Stimulated activated naive B cell treated with anti-CD40 and anti-IgM and Interleukin-4, amounts not matched to agents 10 μg/mL and 1 μg/mL and 100 μg/mL, for 72 hours (primary cell): ENCODE measurements at regions not wholly inside any gene's neighbourhood (a gene's known extent, or its start where the extent isn't known, plus 50 kb on each side); places are given as distances from the start of the nearest gene placed in this dataset.

ENCODE experiments used
- ATAC-seq, 2 donors: fragments of 150-1000 bp; cut with Tn5 transposase; replicated peaks; 2 replicates each; pipeline ENCODE4 v1.10.0; 2021; ENCODE audit warnings: moderate library complexity in 1 of 2
- DNase-seq: peaks from one replicate; pipeline ENCODE4 v3.0.0; 2021
- H3K27ac Mint-ChIP-seq: one replicate; pipeline ENCODE4 v1.8.0; 2022; ENCODE audit warnings: mild to moderate bottlenecking, mixed read lengths
- H3K27me3 Mint-ChIP-seq, 2 donors: one replicate each; pipeline ENCODE4 v1.8.0; 2022; ENCODE audit warnings: mixed read lengths in 2 of 2
- H3K36me3 Mint-ChIP-seq, 2 donors: one replicate each; pipeline ENCODE4 v1.8.0; 2022; ENCODE audit warnings: mixed read lengths in 2 of 2, mild to moderate bottlenecking in 1 of 2
- H3K4me1 Mint-ChIP-seq, 2 donors: one replicate each; pipeline ENCODE4 v1.8.0; 2022; ENCODE audit warnings: mixed read lengths in 2 of 2, mild to moderate bottlenecking in 1 of 2
- H3K4me3 Mint-ChIP-seq, 2 donors: one replicate each; pipeline ENCODE4 v1.8.0; 2022; ENCODE audit warnings: mild to moderate bottlenecking in 2 of 2, mixed read lengths in 2 of 2, moderate library complexity in 1 of 2
- H3K9me3 Mint-ChIP-seq, 2 donors: one replicate each; pipeline ENCODE4 v1.8.0; 2022; ENCODE audit warnings: mixed read lengths in 2 of 2, mild to moderate bottlenecking in 1 of 2

DNA sequence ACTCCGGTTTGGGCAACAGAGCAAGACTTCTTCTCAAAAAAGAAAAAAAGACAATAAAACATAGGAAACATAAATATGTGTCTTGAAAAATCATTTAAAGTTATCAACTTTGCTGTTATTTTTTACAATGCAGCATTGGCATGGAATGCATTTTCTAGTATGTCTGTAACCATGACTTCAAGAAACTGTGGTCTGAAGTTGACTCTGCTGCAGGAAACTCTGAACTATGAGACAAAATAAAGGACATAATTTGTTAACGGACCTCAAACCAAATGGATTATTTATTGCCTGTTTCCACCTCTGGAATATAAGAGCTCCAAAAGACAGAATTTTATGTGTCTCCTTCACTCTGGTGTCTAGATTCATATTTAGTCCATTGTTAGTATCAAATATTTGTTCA, 79.1 kb downstream of the TRIB2 start:
- no peak for DNase-seq
- H3K27ac Mint-ChIP-seq = no peak overlapping the region
- peaks cover 4 to 6% of the 10 kb centered on the region in 2 donors for H3K9me3 Mint-ChIP-seq
- peaks cover 7 to 18% of the 10 kb centered on the region in 2 donors for H3K4me1 Mint-ChIP-seq
- ATAC-seq = no peak
- no peak overlapping the region for H3K4me3 Mint-ChIP-seq
- peaks cover 3 to 4% of the 10 kb centered on the region in 2 donors for H3K36me3 Mint-ChIP-seq
- peaks cover 5 to 13% of the 10 kb centered on the region in 2 donors for H3K27me3 Mint-ChIP-seq

DNA sequence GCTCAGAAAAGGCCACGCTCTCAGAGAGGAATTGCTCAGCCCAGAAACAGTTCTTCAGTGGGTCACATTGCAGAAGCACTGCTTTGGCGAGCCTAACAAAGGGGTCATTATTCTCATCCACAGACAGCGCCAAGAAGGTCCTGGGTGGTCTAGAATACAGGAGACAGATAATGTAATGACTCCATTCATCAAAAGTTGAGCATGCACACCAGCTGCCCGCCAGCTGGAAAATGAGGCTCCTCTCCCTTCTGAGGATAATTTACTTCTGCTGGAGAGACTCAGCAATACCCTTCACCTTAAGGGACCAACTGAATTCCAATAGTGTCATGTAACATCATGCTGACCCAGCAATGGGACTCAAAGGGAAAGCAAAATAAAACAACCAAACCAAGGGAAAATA, 79.9 kb downstream of the TRIB2 start:
- Mint-ChIP-seq H3K9me3 (peaks cover 11% of the 10 kb centered on the region in 2 donors), H3K27me3 (peaks cover 9 to 17% of the 10 kb centered on the region in 2 donors), H3K4me3 (no peak overlapping the region), H3K36me3 (peaks cover 6 to 8% of the 10 kb centered on the region in 2 donors), H3K4me1 (peaks cover 7 to 18% of the 10 kb centered on the region in 2 donors), H3K27ac (no peak overlapping the region)
- no peak for ATAC-seq
- no peak for DNase-seq

DNA sequence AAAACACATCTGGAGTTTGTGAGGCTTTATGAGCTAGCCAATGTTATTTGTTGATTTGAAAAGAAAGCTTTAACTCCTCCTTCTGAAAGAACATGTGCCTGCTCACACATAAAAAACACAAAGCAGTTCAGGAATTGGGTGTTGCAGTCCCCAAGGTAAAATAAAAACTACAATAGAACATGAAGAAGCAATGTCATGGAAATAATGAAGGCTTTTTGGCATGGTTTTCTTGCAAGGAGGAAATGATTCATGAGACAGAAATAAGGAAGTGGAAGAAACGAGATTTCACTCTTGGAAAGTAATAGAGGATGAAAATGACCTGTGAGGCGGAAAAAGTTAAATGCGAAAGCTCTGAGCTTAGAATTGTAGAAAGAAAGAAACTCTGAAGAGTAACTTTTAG, 81.1 kb downstream of the TRIB2 start:
- Mint-ChIP-seq H3K36me3 (peaks cover 11 to 13% of the 10 kb centered on the region in 2 donors), H3K4me1 (peaks cover 7 to 18% of the 10 kb centered on the region in 2 donors), H3K27me3 (peaks cover 9 to 20% of the 10 kb centered on the region in 2 donors), H3K27ac (no peak overlapping the region), H3K4me3 (no peak overlapping the region), H3K9me3 (peaks cover 16% of the 10 kb centered on the region in 2 donors)
- DNase-seq (no peak), ATAC-seq (peak; percentile 82 to 94)

DNA sequence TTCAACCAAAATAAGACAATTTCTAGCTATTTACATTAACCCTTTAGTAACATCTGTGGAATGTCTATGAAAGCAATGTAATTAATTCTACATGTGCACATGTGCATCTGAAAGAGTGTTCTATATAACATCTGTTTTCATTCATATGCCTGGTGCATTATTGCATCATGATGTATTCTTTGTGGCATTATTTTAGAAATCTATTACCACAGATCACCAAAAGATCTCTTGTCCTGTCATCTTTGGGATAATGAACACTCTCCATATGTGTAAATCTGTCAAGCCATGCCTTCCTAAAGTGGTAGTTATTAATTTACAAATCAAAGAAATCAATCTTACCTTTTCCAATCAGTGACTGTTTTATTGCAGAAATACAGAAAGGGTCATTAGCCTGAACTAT, 86.9 kb downstream of the TRIB2 start:
- no peak for DNase-seq
- H3K27me3 Mint-ChIP-seq = peaks cover 34 to 47% of the 10 kb centered on the region in 2 donors
- H3K27ac Mint-ChIP-seq = no peak overlapping the region
- peaks cover 5 to 12% of the 10 kb centered on the region in 2 donors for H3K4me1 Mint-ChIP-seq
- H3K9me3 Mint-ChIP-seq = peaks cover 16% of the 10 kb centered on the region in 2 donors
- H3K36me3 Mint-ChIP-seq = peaks cover 11 to 13% of the 10 kb centered on the region in 2 donors
- no peak overlapping the region for H3K4me3 Mint-ChIP-seq
- no peak for ATAC-seq

DNA sequence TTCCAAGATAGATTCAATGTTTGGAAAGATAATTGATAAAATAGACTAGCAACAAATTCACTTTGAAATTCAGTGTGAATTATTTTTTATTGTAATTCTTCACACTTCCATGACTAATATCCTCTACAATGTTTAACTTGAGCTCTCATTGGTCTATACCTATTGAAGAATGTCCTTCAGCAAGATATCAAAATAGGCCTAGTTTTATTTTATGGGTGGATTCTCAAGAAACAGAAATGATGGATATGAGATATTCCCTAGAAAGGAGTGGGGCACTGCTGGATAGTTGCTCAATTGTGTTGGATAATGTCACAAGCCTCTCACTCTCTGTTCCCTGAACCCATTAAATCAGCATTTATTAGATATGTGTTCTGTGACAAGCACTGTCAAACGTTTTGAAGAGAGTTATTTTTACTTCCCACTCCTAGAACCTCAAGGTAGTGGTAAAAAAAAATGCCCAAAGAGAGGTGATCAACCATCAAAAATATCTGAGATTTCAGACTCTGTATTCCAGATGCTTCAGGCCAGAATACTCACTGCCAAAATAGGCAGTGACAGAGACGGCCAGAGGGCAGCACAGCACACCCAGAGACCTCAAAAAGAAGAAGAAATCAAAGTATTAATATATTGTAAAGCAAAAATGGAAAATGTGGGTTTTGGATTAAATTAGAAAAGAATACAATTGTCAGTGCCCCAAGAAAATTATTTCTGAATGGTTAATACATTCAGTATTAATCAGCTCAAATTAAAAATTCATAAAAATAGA, 87.5 kb downstream of the TRIB2 start:
- DNase-seq = no peak
- H3K4me1 Mint-ChIP-seq = peaks cover 3 to 6% of the 10 kb centered on the region in 2 donors
- H3K27me3 Mint-ChIP-seq = peaks cover 36 to 44% of the 10 kb centered on the region in 2 donors
- peaks cover 14 to 16% of the 10 kb centered on the region in 2 donors for H3K9me3 Mint-ChIP-seq
- no peak for ATAC-seq
- H3K4me3 Mint-ChIP-seq = no peak overlapping the region
- peaks cover 11 to 13% of the 10 kb centered on the region in 2 donors for H3K36me3 Mint-ChIP-seq
- H3K27ac Mint-ChIP-seq = no peak overlapping the region

DNA sequence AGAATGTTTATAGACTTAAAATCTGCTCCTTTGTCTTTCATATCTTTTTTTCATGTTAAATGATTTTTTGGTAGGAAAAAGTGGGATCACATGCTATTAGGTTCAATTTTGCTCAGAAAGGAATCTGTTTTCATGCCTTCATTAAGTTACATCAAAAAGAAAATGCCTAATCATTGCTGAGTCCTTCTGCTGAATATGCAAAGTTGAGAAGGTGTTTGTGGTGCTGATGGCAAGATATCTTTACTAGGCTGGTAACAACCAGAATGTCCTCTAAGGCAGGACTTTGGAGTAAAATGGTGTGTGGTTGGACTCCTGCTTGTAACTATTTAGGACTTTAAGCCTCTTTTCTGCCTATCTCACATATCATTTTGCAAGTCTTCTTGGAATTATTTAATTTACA, 88.3 kb downstream of the TRIB2 start:
- H3K9me3 Mint-ChIP-seq = peaks cover 14 to 16% of the 10 kb centered on the region in 2 donors

DNA sequence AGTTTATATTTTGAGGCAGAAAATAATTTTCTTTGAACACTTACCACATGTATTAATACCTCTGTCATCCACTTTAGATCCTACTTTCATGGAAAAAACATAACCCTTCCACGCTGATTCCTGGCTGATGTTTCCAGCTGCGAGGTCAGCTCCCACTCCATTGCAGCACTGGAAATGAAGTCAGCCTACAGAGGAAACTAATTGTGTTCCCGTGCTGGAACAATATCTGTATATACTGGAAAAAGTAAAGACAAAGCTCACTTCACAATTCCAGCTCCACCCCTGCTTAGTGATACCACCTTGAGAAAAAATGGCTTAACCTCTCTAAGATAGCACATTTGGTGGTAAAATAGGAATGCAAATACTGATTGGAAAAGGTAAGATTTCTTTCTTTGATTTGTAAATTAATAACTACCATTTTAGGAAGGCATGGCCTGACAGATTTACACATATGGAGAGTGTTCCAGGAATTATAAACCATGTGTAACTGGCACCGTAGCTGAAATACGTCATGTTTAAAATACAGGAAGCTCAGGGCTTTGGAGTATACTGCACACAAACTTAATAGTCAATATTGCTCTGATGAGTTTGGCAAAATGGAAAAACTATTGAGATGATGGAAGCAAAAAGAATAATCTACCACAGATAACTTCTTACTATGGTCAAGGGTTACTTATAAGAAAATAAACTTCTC, 90.0 kb downstream of the TRIB2 start:
- H3K4me1 Mint-ChIP-seq = peaks cover 3 to 6% of the 10 kb centered on the region in 2 donors
- ATAC-seq (no peak), DNase-seq (no peak)
- H3K9me3 Mint-ChIP-seq = peaks cover 5% of the 10 kb centered on the region in 2 donors
- no peak overlapping the region for H3K27ac Mint-ChIP-seq
- H3K4me3 Mint-ChIP-seq = no peak overlapping the region
- peaks cover 33 to 39% of the 10 kb centered on the region in 2 donors for H3K27me3 Mint-ChIP-seq
- H3K36me3 Mint-ChIP-seq = peaks cover 4 to 5% of the 10 kb centered on the region in 2 donors

More for the DNA sequence above, 88.3 kb downstream of the TRIB2 start:
- H3K4me1 Mint-ChIP-seq = peaks cover 3 to 6% of the 10 kb centered on the region in 2 donors
- no peak for ATAC-seq
- no peak overlapping the region for H3K4me3 Mint-ChIP-seq
- no peak overlapping the region for H3K27ac Mint-ChIP-seq
- no peak for DNase-seq
- peaks cover 41 to 47% of the 10 kb centered on the region in 2 donors for H3K27me3 Mint-ChIP-seq
- peaks cover 11 to 13% of the 10 kb centered on the region in 2 donors for H3K36me3 Mint-ChIP-seq

DNA sequence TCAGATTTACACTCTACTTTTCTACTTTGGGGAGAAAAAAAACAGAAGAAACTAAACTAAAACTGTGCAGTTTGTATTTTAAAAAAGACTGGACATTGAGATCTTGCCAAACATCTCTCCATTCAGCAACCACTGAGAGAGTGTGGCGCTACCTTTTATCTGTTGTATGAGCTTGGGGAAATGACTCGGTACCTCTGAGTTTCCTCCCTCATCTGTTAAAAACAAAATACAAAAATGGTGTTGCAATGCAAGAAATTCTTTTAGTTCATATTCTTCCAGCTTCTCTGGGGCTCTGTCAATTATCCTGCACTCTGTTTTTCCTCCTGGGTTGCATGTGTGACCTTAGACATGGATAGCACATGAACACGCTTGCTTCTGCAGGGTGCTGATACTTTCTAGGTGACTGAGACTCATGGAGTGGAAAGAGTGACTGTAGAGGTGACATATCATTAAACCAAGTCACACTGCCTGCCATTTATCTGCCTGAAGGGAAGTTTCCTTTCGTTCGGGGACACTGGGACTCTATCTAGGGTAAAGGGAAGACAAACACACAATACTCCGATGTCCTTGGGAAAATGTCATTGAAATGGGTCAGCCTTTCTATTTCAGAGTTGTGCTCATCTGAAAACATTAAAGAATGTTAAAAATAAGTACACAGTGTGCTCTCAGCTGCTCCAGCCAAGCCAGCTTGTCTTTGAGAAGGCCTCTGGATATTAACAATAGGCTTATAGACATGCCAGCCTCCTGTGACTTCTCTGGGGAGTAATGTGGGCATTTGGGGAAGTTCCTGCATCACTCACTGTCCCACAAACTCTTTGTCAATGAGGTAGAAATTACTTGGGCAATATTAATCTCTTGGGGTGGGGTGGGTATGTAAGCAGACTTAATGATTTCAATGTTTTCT, 91.4 kb downstream of the TRIB2 start:
- Mint-ChIP-seq H3K27ac (no peak overlapping the region), H3K4me1 (peaks cover 3 to 6% of the 10 kb centered on the region in 2 donors), H3K36me3 (no peaks in the 10 kb centered on the region), H3K27me3 (peaks cover 33 to 35% of the 10 kb centered on the region in 2 donors), H3K4me3 (no peak overlapping the region), H3K9me3 (no peaks in the 10 kb centered on the region)
- no peak for DNase-seq
- ATAC-seq = no peak

DNA sequence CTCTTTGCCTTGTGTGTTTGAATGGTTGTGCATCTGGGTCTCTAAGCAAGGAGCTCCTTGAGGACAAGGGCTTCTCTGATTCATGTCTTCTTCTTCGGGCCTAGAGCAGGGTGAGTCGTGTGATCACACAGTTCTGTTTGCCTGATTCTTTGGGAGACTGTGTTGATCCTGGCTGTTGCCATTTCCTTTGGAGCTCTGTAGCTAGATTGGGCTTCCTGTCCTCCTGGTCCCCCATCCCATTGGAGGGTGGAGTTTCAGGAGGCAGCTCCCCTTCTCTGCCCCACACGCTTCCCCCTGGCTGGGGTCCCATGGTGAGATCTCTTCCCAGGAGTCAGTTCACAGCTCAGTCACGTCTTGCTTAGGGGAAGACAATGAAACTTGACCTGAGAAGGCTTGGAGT, 92.8 kb downstream of the TRIB2 start:
- DNase-seq (no peak), ATAC-seq (no peak)
- no peak overlapping the region for H3K27ac Mint-ChIP-seq
- peaks cover 3 to 6% of the 10 kb centered on the region in 2 donors for H3K4me1 Mint-ChIP-seq
- peaks cover 33 to 35% of the 10 kb centered on the region in 2 donors for H3K27me3 Mint-ChIP-seq
- no peak overlapping the region for H3K4me3 Mint-ChIP-seq
- H3K36me3 Mint-ChIP-seq = no peaks in the 10 kb centered on the region
- no peaks in the 10 kb centered on the region for H3K9me3 Mint-ChIP-seq

DNA sequence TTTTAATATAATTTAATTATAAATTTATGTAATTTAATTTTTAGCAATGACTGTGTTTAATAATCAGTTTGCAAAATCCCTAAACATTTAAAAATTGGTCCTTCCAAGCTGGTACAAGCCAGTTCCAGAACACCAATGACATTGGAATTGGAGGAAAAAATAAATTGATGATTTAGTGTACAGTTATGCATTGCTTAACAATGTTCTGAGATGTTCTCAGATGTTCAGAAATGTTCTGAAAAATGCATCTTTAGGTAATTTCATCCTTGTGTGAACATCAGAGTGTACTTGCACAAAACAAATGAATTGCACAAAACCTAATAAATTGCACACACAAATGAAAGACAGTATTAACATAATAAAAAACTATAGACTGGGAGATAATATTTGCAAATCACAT, 95.2 kb downstream of the TRIB2 start:
- Mint-ChIP-seq H3K27me3 (peaks cover 21 to 26% of the 10 kb centered on the region in 2 donors), H3K27ac (no peak overlapping the region), H3K4me1 (peaks cover 3 to 6% of the 10 kb centered on the region in 2 donors), H3K36me3 (no peaks in the 10 kb centered on the region), H3K4me3 (no peak overlapping the region), H3K9me3 (no peaks in the 10 kb centered on the region)
- ATAC-seq (no peak), DNase-seq (no peak)

DNA sequence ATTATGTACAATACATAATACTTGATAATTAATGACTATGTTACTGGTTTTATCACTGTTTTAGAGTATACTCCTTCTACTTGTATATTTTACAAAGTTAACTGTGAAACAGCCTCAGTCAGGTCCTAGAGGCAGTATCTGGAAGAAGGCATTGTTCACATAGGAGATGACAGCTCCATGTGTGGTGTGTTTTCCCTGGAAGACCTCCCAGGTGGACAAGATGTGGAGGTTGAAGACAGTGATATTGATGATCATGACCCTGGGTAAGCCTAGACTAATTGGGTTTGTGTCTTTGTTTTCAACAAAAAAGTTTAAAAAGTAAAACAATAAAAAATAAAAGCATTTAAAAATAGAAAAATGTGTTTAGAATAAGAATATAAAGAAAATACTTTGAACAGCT, 96.4 kb downstream of the TRIB2 start:
- ATAC-seq (no peak), DNase-seq (no peak)
- H3K4me1 Mint-ChIP-seq = peaks cover 4 to 5% of the 10 kb centered on the region in 2 donors
- H3K27me3 Mint-ChIP-seq = peaks cover 10 to 18% of the 10 kb centered on the region in 2 donors
- H3K27ac Mint-ChIP-seq = no peak overlapping the region
- no peak overlapping the region for H3K4me3 Mint-ChIP-seq
- H3K36me3 Mint-ChIP-seq = no peaks in the 10 kb centered on the region
- no peaks in the 10 kb centered on the region for H3K9me3 Mint-ChIP-seq

DNA sequence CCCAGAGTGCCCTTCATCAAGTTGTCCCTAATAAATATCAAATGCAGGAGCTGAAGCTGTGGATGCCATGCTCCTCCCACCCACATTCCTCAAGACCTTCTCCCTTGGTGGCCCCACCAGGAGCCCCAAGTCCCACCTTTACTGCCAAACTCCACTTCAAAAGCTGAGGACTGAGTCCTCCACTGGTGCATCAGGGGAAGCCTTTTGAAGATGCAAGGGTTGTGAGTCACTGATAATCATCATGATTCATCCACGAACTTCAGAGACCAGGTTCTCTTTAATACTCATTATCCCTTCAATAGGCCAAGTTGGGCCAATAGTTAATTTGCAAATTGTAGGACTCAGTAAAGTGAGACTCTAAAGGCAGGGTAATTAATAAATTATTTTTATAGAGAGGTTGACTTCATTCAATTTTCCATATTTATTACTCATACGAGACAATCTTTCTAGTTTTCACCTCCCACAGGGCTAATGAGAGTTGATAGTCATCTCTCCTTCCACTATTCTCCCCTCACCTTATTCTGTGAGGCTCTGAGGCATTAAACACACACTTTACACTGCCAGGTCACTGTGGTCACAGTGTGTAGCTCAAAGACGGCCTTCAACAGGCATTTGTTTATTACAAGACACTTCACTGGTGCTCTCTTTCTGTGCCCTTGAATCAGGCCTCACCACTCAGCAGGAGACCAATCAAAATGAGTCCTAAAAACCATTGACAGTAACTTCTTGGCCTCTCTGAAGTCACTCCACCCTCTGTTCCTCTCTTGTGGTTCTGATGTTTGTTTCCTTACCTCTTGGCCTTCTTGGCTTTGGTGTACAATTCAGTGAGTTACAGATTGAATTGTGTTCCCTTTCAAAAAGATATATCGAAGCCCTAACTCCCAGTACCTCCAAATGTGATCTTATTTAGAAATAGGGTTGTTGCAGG, 99.9 kb downstream of the TRIB2 start:
- ATAC-seq (no peak), DNase-seq (no peak)
- Mint-ChIP-seq H3K27ac (peak overlapping the region; percentile 25), H3K4me1 (peaks cover 12 to 16% of the 10 kb centered on the region in 2 donors), H3K36me3 (no peaks in the 10 kb centered on the region), H3K4me3 (no peak overlapping the region), H3K9me3 (no peaks in the 10 kb centered on the region), H3K27me3 (peaks cover 6 to 18% of the 10 kb centered on the region in 2 donors)

DNA sequence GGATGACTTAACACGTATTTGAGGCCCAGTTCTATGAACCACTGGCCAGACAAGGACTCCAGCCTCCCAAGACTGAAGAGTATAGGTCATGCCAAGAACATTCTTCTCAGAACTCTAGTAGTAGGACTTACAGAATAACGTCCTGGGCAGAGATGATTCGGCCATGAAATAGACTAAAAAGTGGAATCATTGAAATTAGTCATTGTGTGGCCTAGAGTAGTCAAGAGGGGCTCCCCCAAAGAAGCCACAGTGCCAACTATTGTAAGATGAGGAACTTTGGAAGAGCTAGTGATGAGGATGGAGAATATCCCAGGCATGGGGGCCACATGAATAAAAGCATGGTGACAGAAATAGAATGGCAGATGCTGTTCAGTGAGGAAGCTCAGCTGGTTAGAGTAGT, 101.1 kb downstream of the TRIB2 start:
- H3K9me3 Mint-ChIP-seq = no peaks in the 10 kb centered on the region
- H3K27me3 Mint-ChIP-seq = peaks cover 12 to 26% of the 10 kb centered on the region in 2 donors
- no peak overlapping the region for H3K4me3 Mint-ChIP-seq
- peaks cover 12 to 17% of the 10 kb centered on the region in 2 donors for H3K4me1 Mint-ChIP-seq
- no peak overlapping the region for H3K27ac Mint-ChIP-seq
- ATAC-seq (peak; percentile 41 to 66), DNase-seq (no peak)
- H3K36me3 Mint-ChIP-seq = no peaks in the 10 kb centered on the region
